K562 (cell line): ENCODE measurements at regions not wholly inside any gene's neighbourhood (a gene's known extent, or its start where the extent isn't known, plus 50 kb on each side); places are given as distances from the start of the nearest gene placed in this dataset.

Source experiments
- ATAC-seq: fragments of 200-7000 bp; cut with Tn5 transposase; 3 replicates; pipeline ENCODE4 v1.9.1; 2020; ENCODE audit warnings: moderate library complexity
- BruUV-seq: library from RNA; stranded (reverse); fragments of 400-500 nt; replicated peaks from 2 replicates; lab custom pipeline; 2021; lab: Mats Ljungman, UMichigan
- CTCF ChIA-PET: fragments of 300-600 bp; formaldehyde crosslinking; extraction: SDS; loops from one replicate; lab custom pipeline; 2021; ENCODE audit warnings: low intra/inter-chr PET ratio; lab: Yijun Ruan, JAX
- POLR2A ChIA-PET: fragments of 300-600, 350-650 bp; sonication (Branson Sonifier 250); formaldehyde crosslinking; extraction: SDS; loops from one replicate; lab custom pipeline; 2021; ENCODE audit warnings: antibody characterized with exemption, inconsistent platforms; lab: Yijun Ruan, JAX
- DNase-seq, 4 experiments: peaks; one replicate each; pipeline versions ENCODE4 v3.0.0 to v3.0.0-alpha.2; 2011 to 2018; ENCODE audit warnings: low spot score in 3 of 4, mixed read lengths in 3 of 4; ENCODE audit errors: extremely low read depth in 1 of 4
- FAIRE-seq: peaks from 2 replicates; lab custom pipeline; 2011; peaks lifted over from hg19 to GRCh38; lab: Jason Lieb, UNC
- H2AFZ ChIP-seq: 2 replicates; pipeline ENCODE4 v1.6.0; 2011; ENCODE audit warnings: low read depth, low read length, control low read depth, inconsistent platforms
- H3K27ac ChIP-seq: fragments of 200-600 bp; 3 replicates; pipeline ENCODE4 v1.8.0; 2011; ENCODE audit warnings: low read depth, mild to moderate bottlenecking, control low read depth, inconsistent platforms, low read length, moderate library complexity, mixed read lengths; ENCODE audit errors: extremely low read depth
- H3K27me3 ChIP-seq, 2 experiments: fragments of 300-600 bp in 1 of 2; 2 replicates in 1 of 2; 3 replicates in 1 of 2; pipeline versions ENCODE4 v1.6.0 to v1.8.0; 2011; ENCODE audit warnings: inconsistent platforms in 2 of 2, low read length in 2 of 2, mild to moderate bottlenecking in 1 of 2, mixed read lengths in 1 of 2, moderate library complexity in 1 of 2; ENCODE audit not compliant: control insufficient read depth in 2 of 2, insufficient read depth in 2 of 2
- H3K36me3 ChIP-seq: fragments of 300-600 bp; 3 replicates; pipeline ENCODE4 v1.8.0; 2011; ENCODE audit warnings: mild to moderate bottlenecking, low read length, inconsistent platforms; ENCODE audit not compliant: control insufficient read depth, insufficient read depth
- H3K4me1 ChIP-seq, 2 experiments: fragments of 200-600 bp in 1 of 2; replicated peaks in 1 of 2; 2 replicates in 1 of 2; 3 replicates in 1 of 2; pipeline versions ENCODE4 v1.5.1 to v1.8.0; 2011; ENCODE audit warnings: inconsistent platforms in 2 of 2, low read length in 2 of 2, mild to moderate bottlenecking in 1 of 2, mixed read lengths in 1 of 2, moderate library complexity in 1 of 2; ENCODE audit not compliant: control insufficient read depth in 2 of 2, insufficient read depth in 2 of 2
- H3K4me2 ChIP-seq: 2 replicates; pipeline ENCODE4 v1.6.1; 2011; ENCODE audit warnings: low read length, control low read depth, inconsistent platforms, mixed read lengths; ENCODE audit not compliant: insufficient read depth
- H3K4me3 ChIP-seq: fragments of 200-600 bp; sonication (generic), shearing (Covaris generic); 2 replicates; pipeline ENCODE4 v1.5.1; 2016; ENCODE audit warnings: control low read depth, inconsistent platforms
- H3K79me2 ChIP-seq: fragments of 200-600 bp; 3 replicates; pipeline ENCODE4 v1.8.0; 2011; ENCODE audit warnings: low read length, inconsistent platforms; ENCODE audit not compliant: control insufficient read depth, insufficient read depth
- H3K9ac ChIP-seq, 2 experiments: 2 replicates each; pipeline versions ENCODE4 v1.6.0 to v1.6.1; 2011; ENCODE audit warnings: low read depth in 2 of 2, low read length in 2 of 2, control low read depth in 1 of 2, inconsistent platforms in 1 of 2, mild to moderate bottlenecking in 1 of 2, mixed read lengths in 1 of 2; ENCODE audit not compliant: insufficient read depth in 1 of 2
- H3K9me1 ChIP-seq: one replicate; pipeline ENCODE4 v1.6.0; 2011; ENCODE audit warnings: inconsistent platforms, mild to moderate bottlenecking, low read length, moderate library complexity; ENCODE audit not compliant: control insufficient read depth, insufficient read depth
- H3K9me3 ChIP-seq: replicated peaks from 2 replicates; pipeline ENCODE4 v1.5.1; 2011; ENCODE audit warnings: low read depth, low read length, inconsistent platforms; ENCODE audit not compliant: control insufficient read depth, insufficient read depth
- H4K20me1 ChIP-seq: replicated peaks from 2 replicates; pipeline ENCODE4 v1.6.1; 2011; ENCODE audit warnings: low read length, inconsistent platforms, mixed read lengths; ENCODE audit not compliant: control insufficient read depth, insufficient read depth
- MCM5 ChIP-seq: fragments of 450-650 bp; IDR thresholded peaks from 2 replicates; pipeline ENCODE4 v1.6.1; 2016; ENCODE audit warnings: low read depth
- MYNN ChIP-seq, 2 experiments: sonication (generic); formaldehyde crosslinking in 1 of 2; IDR thresholded peaks; 2 replicates each; pipeline versions ENCODE4 v1.5.0 to v1.6.1; 2016 to 2020; ENCODE audit warnings: antibody characterized with exemption in 1 of 2, missing genetic modification reagents in 1 of 2
- USF2 ChIP-seq: sonication (generic); formaldehyde crosslinking; IDR thresholded peaks from 2 replicates; pipeline ENCODE4 v1.5.0; 2020; ENCODE audit warnings: missing genetic modification reagents
- ZNF184 ChIP-seq: sonication (generic); formaldehyde crosslinking; IDR thresholded peaks from 2 replicates; pipeline ENCODE4 v1.5.0; 2020; ENCODE audit warnings: missing genetic modification reagents
- ZNF263 ChIP-seq: sonication (generic); formaldehyde crosslinking; IDR thresholded peaks from 2 replicates; pipeline ENCODE4 v1.8.0; 2022; ENCODE audit warnings: mild to moderate bottlenecking, missing genetic modification reagents, borderline replicate concordance
- ZNF639 ChIP-seq, 2 experiments: fragments of 200-800 bp in 1 of 2; sonication (Bioruptor generic) in 1 of 2; sonication (generic) in 1 of 2; formaldehyde crosslinking in 1 of 2; IDR thresholded peaks in 1 of 2; conservative IDR thresholded peaks in 1 of 2; 2 replicates each; pipeline versions ENCODE4 v1.5.0 to v1.6.1; 2016 to 2020; ENCODE audit warnings: missing compliant biosample characterization in 1 of 2, missing genetic modification characterization in 1 of 2, missing genetic modification reagents in 1 of 2
- WGBS: fragments of 100-300 bp; shearing (Covaris generic); methylation state at CpG from one replicate; pipeline ENCODE4 v1.1.6; 2016; ENCODE audit warnings: low coverage, mixed read lengths; ENCODE audit not compliant: insufficient coverage; ENCODE audit errors: missing lambda C conversion rate; 5-methylcytosine and 5-hydroxymethylcytosine counted together
- in situ Hi-C: fragments of 300-500 bp; cut with MboI; formaldehyde crosslinking; loops from 4 replicates; pipeline ENCODE4 v1.15.0; 2018; ENCODE audit warnings: inconsistent platforms, mixed read lengths
- intact Hi-C: fragments of 100-400 bp; cut with micrococcal nuclease; formaldehyde crosslinking; loops from 2 replicates; pipeline ENCODE4 v1.14.2; 2022

- 0 out of 4 replicates have a peak, but pooled peaks of 1 of the 2 experiments have one; percentile 65 for TF ChIP-seq ZNF639 (CRISPR knock-in tag; conservative IDR thresholded peaks at IDR 0.05 in 1 of 2, IDR thresholded peaks at IDR 0.05 in 1 of 2)
- TF ChIP-seq, all 486 proteins: peak for 10
Observed at GRCh38 chr22:22810018-22810427, 77.6 kb upstream of the IGLL5 start (continued).

GRCh38 chr22:22810471-22810870 is 77.1 kb upstream of the IGLL5 start:
- POLR2A ChIA-PET, result interaction anchor here (0.6 to 6.1 kb wide), 40 partner anchors 8 to 440 kb away, joined by 3 to 36 read pairs (median 4); no protein-coding TSS in a partner anchor
- H2AFZ ChIP-seq, result no peak overlapping the region
- TF ChIP-seq ZNF263 (CRISPR knock-in tag) (no peak), USF2 (CRISPR knock-in tag) (peak; percentile 20; the same call in 1 of the 2 replicates), MCM5 (no peak), MYNN (IDR thresholded peaks at IDR 0.05) (no peak), MYNN (CRISPR knock-in tag; IDR thresholded peaks at IDR 0.05) (0 out of 2 replicates have a peak, but pooled peaks have one; percentile 4), ZNF184 (CRISPR knock-in tag) (peak; percentile 73; the same call in 1 of the 2 replicates)
- TF ChIP-seq, all 486 proteins: peak for 3
- no peak overlapping the region for H3K4me2 ChIP-seq
- WGBS, result 2% methylated on average over 8 of the region's 8 CpGs
- FAIRE-seq (no peak), ATAC-seq (peak; percentile 5), DNase-seq (no peak)
- no peak overlapping the region; a peak in 1 of 4 replicates for H3K9ac ChIP-seq
- intact Hi-C loops (loop anchor here (1.0 to 2.0 kb wide), 6 partner anchors 38 to 318 kb away; no protein-coding TSS in a partner anchor), in situ Hi-C loops (loop anchor here (5.0 kb wide), 1 partner anchor 72 kb away; no protein-coding TSS in a partner anchor)
- no peak overlapping the region for H3K4me3 ChIP-seq
- no peak overlapping the region for H3K27ac ChIP-seq
- H3K9me1 ChIP-seq, result peaks cover 18% of the 10 kb centered on the region
- H3K36me3 ChIP-seq, result no peaks in the 10 kb centered on the region
- H3K27me3 ChIP-seq, result peaks cover 10 to 24% of the 10 kb centered on the region in 2 experiments; a peak in 3 of 5 replicates
- H3K4me1 ChIP-seq, result peaks cover 0 to 4% of the 10 kb centered on the region in 2 experiments; a peak in 1 of 5 replicates
- no TSS peak for BruUV-seq
- H3K79me2 ChIP-seq, result no peaks in the 10 kb centered on the region
- no peaks in the 10 kb centered on the region for H3K9me3 ChIP-seq
- peaks cover 47% of the 10 kb centered on the region for H4K20me1 ChIP-seq
- CTCF ChIA-PET, result interaction anchor here (0.6 to 14.4 kb wide), 16 partner anchors 11 to 349 kb away, joined by 3 to 251 read pairs (median 4); no protein-coding TSS in a partner anchor
